ENCODE measurements at regions not wholly inside any gene's neighbourhood (a gene's known extent, or its start where the extent isn't known, plus 50 kb on each side); places are given as distances from the start of the nearest gene placed in this dataset.

DNA sequence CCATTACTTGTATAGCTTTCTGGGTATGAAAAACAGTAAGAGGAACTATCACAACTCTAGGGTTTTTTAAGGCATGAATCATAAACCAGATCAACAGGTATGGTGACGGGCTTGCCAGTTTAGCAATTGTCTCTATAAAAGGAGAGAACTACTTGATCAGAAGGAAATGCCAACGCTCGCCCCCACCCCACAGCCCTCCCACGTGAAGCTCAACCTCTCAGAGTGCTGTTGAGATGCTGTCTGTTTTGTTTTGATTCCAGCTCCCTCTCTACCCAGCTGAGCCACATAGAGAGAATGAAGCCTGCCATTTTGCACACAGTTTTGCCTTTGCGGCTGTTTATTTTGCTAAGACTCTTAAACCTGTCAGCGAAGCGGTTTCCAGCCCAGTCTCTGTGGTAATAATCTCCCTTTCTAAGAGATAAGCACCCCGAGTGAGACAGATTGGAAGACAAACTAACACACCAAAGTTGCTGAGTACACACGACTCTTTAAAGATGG is 257.9 kb upstream of the ANKRD55 start:
- ATAC-seq: peak; percentile 67
- peak; percentile 78 for DNase-seq

DNA sequence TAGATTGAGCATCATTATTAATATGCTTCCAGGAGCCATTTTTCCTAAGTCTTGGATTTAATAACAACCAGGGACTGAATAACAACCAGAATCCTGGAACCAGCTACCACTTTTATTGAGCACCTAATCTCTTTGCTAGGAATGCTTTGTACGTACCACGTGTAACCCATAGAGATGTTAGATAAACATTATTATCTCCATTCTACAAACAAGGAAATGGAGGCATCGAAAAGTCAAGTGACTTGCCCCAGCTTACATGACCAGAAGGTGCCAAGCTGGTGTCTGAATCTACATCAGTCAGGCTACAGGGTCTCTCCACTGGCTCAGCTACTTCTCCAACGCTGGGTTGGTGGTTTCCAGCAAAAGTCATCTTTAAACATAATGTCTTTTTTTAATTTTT is 256.1 kb upstream of the ANKRD55 start:
- Histone ChIP-seq H3K9me3 (no peaks in the 10 kb centered on the region), H3K36me3 (no peaks in the 10 kb centered on the region), H3K27ac (no peak overlapping the region), H3K27me3 (no peaks in the 10 kb centered on the region), H3K4me1 (peaks cover 9% of the 10 kb centered on the region), H3K4me3 (no peak overlapping the region)
- ATAC-seq (no peak), DNase-seq (no peak)
- intact Hi-C loops (cut with DNase I): no loop called here
- TF ChIP-seq CTCF (IDR thresholded peaks at IDR 0.05): no peak

More for the DNA sequence above, 257.9 kb upstream of the ANKRD55 start:
- peaks cover 14% of the 10 kb centered on the region for H3K4me1 ChIP-seq
- intact Hi-C loops (cut with DNase I): no loop called here
- no peak overlapping the region for H3K27ac ChIP-seq
- no peaks in the 10 kb centered on the region for H3K27me3 ChIP-seq
- H3K36me3 ChIP-seq: no peaks in the 10 kb centered on the region
- no peak overlapping the region for H3K4me3 ChIP-seq
- no peaks in the 10 kb centered on the region for H3K9me3 ChIP-seq
- TF ChIP-seq CTCF (IDR thresholded peaks at IDR 0.05): no peak

GRCh38 chr5:56487528-56488115 is 254.5 kb upstream of the ANKRD55 start:
- Histone ChIP-seq H3K27me3 (no peaks in the 10 kb centered on the region), H3K9me3 (no peaks in the 10 kb centered on the region), H3K4me1 (no peaks in the 10 kb centered on the region), H3K36me3 (no peaks in the 10 kb centered on the region), H3K4me3 (no peak overlapping the region), H3K27ac (no peak overlapping the region)
- DNase-seq (no peak), ATAC-seq (no peak)
- TF ChIP-seq CTCF (IDR thresholded peaks at IDR 0.05): no peak
- intact Hi-C loops (cut with DNase I): no loop called here

GRCh38 chr5:56482363-56482762 is 249.2 kb upstream of the ANKRD55 start:
- H3K27me3 ChIP-seq: no peaks in the 10 kb centered on the region
- intact Hi-C loops (cut with DNase I): no loop called here
- no peak for TF ChIP-seq CTCF (IDR thresholded peaks at IDR 0.05)
- H3K27ac ChIP-seq: peak overlapping the region; percentile 87
- DNase-seq (no peak), ATAC-seq (peak; percentile 70)
- H3K36me3 ChIP-seq: no peaks in the 10 kb centered on the region
- no peaks in the 10 kb centered on the region for H3K9me3 ChIP-seq
- H3K4me1 ChIP-seq: peaks cover 19% of the 10 kb centered on the region
- no peak overlapping the region for H3K4me3 ChIP-seq

GRCh38 chr5:56481428-56482357 is 248.6 kb upstream of the ANKRD55 start:
- H3K4me1 ChIP-seq: peaks cover 19% of the 10 kb centered on the region
- no peaks in the 10 kb centered on the region for H3K27me3 ChIP-seq
- peak; percentile 25 for TF ChIP-seq CTCF (IDR thresholded peaks at IDR 0.05)
- peak; percentile 70 for DNase-seq
- intact Hi-C loops (cut with DNase I): no loop called here
- H3K4me3 ChIP-seq: peak overlapping the region; percentile 64
- H3K9me3 ChIP-seq: no peaks in the 10 kb centered on the region
- H3K27ac ChIP-seq: peak overlapping the region; percentile 87
- ATAC-seq: peak; percentile 59
- H3K36me3 ChIP-seq: no peaks in the 10 kb centered on the region

Measured in upper lobe of right lung (tissue), 1 donor.